ENCODE measurements at regions not wholly inside any gene's neighbourhood (a gene's known extent, or its start where the extent isn't known, plus 50 kb on each side); places are given as distances from the start of the nearest gene placed in this dataset.
"Not testable (repeated sequence)": the region's sequence is repeated elsewhere in the genome, so short reads cannot be mapped to it uniquely, and the experiment has no call there.

DNA sequence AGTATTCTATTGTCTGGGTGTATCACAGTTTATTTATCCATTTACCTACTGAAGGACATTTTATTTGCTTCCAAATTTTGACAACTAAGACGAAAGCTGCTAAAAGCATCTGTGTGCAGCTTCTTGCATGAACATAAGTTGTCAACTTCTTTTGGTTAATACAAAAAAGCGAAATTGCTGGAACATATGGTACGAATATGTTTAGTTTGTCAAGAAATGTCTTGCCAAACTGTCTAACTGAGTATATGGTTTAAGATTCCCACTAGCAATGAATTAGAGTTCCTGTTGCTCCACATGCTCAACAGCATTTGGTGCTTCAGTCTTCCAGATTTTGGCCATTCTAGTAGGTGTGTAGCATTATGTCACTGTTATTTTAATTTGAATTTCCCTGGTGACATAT lies 372.3 kb upstream of the NRXN1 start:
- no peak for DNase-seq

DNA sequence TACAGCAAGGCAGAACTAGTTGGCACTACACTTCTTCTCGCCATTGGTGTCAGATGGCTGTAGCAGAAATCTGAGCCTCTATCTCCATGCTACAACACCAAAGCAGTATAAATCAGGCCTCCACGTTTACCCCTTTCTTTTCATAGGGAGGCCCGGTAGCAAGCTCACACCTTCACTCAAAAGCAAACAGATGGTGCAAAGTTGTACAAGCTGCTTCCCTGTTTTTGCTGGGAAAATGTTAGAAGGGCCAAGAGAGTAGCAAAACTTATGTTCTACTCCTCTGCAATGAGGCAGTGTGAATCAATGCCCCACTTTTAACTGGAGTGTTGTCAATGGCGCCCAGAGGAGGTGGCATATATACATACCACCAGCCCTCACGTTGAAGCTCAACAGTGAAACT lies 369.6 kb upstream of the NRXN1 start:
- DNase-seq, result no peak

DNA sequence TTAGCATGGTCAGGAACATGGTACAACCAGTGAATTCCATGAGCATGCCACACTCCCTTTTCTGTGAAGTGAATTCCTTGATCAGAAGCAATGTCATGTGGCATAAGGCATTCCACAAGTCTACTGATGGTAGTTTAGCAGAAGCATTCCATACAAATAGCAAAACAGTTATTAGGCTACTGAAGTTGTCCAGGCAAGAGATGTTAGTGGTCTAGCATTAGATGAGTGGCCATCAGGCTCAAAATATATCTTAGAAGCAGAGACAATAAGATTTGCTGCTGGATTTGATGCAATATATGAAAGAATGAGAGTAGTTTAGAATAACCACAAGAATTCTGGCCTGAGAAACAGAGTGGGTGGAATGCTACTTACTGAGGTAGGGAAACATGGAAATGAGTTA lies 355.3 kb upstream of the NRXN1 start:
- no peak for DNase-seq

DNA sequence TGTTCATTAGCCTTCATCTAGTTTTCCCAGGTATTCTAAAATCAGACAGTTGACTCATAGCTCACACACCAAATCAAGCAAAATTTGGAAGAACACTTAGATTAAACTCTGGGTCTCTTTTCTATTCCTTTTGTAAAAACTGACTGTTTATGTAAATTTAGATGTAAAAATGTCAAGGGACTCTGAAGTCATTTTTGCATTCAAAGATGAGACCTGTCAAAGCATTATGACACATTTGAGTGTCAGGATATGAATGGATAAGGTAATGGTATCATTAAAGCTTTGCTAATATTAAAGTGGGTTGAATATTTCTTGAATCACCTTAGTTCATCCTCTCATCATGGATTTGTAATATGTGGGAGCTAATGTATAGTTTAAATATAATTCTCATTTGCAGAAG lies 348.1 kb upstream of the NRXN1 start:
- DNase-seq, result no peak

DNA sequence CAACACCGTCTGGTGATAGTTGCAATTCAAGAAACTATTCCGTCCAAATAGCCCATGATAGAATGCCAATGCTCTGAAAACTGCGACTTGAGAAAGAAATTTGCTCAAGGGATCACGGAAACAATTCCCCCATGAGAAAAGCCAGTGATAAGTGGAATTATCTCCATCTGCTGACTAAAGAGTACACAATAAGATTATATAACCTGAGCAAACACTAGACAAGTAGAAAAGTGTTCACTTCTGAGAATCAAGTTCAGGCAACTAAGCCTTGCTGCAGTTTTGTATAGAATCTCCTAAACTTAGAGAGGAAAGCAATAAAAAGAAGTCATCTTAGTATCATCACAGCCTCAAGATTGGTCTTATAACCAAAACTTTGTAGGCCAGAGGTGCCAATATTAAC lies 336.3 kb upstream of the NRXN1 start:
- DNase-seq, result no peak

DNA sequence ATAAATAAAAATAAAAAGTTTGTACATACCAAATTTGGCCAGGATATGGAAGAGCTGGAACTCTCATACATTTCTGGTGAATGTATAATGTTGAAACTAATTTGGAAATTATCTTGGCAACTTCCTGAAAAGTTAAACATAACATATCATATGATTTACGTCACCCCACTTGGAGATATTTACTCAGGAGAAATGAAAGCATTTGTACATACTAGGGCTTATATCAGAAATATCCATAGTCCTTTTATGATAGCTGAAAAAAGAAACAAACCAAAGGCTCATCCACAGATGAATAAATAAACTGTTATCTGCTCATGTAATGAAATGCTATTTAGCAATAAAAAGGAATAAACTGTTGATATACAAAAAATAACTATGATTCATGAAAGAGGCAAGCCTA lies 318.2 kb upstream of the NRXN1 start:
- DNase-seq, result no peak

DNA sequence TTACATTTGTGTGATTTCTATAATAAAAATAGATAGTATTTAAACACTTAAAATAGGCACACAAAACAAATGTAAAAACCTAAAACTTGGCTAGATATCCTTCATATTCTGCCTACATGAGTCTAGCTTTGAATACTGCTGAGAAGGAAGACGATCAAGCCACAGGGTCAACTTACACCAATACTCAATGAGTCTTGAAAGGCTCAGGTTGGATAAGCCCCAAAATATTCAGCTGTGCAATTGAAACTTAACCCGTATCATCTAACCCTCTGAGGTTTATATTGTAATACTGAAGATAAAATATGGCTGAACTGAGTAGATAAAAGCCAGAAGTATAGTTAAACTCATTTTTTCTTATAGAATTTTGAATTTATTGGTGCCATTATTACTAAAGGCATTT lies 313.0 kb upstream of the NRXN1 start:
- DNase-seq, result no peak

DNA sequence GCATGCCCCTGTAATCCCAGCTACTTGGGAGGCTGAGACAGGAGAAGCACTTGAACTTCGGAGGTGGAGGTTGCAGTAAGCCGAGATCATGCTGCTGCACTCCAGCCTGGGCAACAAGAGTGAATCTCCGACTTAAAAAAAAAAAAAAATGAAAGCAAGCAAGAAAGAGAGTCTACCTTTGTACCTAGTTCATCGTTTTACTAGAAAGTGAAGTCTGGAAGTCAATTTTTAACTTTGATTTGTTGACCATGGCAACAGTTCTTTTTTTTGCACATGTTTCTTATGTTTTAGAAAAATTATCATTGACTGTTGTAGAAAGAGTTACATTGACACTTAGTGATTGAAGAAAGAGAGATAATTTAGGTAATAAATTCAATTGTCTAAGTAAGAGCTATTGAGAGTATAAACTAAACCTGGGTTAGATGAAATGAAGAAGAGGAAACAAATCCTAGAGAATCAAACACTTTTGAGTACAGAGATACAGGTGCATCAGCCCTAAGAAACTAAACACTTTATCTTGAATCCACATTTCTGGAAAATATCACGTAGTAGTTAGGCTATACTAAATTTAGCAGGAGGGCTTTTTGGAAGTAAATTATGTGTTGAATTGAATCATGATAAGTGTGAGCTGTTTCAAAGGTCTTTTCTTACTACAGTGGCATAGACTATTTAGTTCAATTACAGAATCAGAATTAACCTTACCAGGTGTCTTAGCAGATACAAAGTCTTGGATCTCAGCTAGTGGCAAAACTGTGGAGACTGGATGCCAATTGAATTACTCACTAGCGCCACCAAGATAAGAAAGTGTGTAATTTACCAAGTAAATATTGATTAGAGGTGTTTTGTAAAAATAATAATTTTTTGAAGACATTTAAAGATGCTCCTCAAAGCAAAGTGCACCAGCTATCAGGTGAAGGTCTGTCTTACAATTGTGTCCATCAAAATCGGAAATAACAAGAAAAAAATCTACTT lies 303.4 kb upstream of the NRXN1 start:
- no peak for DNase-seq

DNA sequence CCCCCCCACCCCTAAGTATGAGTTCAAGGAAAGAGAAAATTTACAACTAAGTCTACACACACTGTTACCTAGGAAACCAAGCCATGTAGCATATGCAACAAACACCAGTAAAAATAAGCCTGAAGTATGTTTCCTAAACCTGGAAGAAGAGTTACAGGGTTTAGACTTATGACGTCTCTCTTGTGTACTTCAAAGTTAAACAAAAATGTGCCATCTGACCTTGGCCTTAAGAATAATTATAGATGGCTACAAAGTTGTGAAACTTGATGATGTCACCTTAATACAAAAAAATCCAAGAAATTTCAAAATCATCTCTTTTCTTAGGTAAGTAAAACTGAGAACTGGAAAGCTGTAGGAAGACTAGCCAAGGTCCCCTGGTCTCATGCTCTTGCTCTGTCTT lies 297.6 kb upstream of the NRXN1 start:
- DNase-seq, result no peak

DNA sequence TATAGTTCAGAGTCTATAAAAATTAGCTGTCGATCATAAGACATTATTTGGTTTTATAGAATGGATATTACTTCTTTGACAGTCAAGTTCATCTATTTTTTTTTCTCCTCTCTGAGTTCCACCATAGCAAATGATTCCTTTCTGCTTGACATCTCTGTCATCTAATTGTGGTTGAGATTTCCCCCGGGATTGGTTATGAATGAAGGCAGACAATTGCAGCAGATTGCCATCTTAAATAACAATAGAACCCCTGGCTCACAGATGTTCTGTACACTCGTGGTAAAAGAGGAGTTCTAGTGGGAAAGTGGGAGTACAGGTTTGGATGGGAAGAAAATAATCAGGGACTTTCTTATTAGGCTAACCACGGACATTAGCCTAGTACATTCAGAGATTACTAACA lies 292.1 kb upstream of the NRXN1 start:
- DNase-seq, result no peak

DNA sequence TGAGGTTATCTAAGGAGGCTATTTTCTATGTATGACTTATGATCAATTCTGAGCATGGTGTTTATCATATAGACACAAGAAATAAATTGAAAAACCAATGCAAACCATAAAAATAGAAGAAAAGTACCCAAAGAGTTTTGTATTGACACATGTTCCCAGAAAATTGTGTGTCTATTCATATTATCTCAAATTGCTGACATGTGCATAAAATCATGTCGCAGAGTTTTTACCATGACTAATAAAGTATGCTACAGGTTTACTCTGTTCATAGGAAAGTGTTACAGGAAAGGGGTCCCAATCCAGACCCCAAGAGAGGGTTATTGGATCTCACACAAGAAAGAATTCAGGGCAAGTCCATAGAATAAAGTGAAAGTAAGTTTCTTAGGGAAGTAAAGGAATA lies 290.7 kb upstream of the NRXN1 start:
- DNase-seq, result no peak

DNA sequence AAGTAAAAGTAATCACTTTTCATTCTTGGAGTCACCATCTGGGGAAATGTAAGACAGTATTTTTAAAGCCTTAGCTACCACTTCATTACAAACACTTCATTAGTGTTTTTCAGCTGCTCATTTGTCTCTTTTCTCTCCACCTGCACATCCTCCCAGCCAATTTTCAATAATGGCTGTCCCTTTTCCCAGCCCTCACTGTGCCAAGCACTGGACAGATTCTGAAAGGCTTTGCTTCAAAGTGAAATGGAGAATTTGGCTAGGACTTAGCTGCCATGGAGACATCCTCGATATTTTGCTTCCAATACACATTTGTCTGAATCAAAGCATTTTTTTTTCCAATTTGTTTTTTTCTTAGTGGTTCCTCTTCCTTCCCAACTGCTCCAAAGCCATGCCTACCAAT lies 272.4 kb upstream of the NRXN1 start:
- DNase-seq, result no peak

DNA sequence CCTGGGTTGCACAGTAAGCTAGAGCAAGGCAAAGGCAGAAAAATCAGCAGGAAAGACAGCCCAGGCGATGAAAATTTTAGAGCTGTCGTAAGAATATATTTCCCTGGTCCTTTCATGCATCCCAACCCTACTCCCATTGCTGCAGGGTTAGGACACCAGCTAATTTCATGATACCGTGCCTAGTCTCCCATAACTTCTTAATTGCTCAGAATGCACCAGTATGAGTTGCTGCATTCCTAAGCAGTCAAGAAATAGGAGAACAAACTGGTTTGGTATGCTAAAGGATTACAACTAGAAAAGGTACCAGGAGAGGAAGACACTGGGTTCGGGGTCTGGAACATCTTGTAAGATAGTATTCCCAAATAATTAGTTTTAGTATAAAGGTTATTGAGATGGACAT lies 269.4 kb upstream of the NRXN1 start:
- DNase-seq, result no peak

DNA sequence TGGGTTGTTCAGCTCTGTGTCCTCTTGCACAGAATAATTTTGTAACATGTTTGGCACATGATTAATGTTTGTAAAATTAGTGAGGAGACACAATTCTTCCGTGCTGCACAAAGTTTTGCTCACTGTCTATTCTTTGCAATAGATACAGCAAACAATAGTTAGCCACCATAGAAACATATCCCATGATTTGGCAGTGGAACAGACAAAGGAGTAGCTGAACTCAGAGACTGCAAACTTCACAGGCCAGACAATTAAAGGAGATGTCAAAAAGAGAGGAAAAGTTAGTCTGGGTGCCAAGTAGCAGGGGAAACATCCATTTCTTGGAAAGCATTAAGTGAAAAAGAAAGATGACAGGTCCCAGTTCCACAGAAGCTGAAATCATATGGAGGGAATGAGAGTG lies 267.4 kb upstream of the NRXN1 start:
- no peak for DNase-seq

DNA sequence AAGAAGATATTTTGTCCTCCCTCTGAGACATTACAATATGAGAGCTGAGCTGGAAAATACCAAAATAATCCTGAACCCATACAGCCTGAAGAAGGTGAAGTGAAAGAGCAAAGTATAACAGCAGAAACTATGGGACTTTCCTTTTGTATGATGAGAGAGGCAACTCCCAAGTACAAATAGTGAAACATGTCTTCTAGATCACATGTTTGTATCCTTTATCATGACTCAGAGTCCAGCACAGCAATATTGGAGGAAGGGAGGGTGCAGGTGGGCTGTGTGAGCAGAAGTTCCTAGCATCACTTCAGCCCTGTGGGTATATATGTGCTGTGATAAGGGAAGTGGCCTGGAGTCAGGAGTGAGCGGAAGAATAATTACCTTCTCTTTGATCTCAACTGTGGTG lies 265.6 kb upstream of the NRXN1 start:
- no peak for DNase-seq

DNA sequence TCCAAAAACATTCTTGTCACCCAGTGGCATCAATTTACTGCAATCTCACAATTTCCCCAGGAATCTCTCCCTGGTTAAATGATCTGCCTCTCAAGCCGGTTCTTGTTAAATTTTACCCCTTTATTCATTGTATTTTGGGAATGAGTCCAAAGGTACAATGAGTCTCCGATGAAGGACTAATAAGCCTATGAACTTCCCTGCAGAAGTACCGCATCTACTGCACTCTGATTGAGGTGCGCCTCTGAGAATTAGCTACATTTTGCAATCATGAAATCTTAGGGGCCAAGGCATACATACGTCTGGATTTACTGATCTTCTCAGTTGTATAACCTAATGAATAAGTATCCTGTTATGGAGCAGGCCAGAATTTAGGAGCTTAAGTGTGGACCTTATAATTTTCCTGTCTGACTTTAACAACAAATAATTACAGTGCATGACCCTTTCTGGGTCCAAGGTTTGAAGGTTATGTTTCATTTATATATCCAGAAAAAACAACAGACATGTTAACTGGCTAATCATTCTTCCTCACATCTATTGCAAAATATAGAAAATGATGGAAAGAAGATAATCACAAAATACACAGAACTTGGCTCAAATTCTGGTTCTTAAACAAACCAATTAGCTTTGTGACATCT lies 261.8 kb upstream of the NRXN1 start:
- DNase-seq, result no peak

DNA sequence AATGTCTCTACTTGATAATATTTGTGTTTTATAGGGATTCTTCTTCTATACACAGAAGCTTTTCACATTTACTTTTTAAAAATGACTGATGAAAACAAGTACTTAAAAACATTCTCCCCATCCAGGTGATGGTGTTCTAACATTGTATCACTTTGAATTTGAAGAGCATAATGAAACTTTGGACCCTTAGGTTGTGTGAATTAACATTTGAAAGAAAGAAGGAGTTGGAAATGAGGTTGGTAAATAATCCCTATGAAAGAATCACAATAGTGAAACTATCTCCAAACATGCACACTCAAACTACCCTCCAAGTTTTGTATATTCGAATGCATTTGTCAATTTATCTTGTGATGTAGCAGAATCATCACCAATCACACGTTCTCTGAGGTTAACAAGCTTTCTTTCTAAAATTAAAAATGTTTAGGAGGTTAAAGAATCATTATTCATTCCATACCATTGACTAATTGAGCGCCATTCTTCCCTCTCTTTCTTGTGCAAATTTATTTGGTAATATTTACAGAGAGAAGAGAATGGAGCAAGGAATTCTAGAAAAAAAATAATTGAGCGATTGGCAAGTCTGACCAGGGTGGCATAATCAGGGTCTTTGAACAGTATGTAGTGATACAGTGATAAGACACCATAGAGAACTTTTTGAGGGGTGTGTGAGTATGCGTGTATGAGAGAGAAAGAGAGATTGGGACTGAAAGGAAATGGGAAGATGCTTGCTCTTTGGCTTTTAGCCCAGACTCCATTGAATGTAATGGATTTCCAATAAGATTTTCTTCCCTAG lies 260.0 kb upstream of the NRXN1 start:
- DNase-seq, result no peak

DNA sequence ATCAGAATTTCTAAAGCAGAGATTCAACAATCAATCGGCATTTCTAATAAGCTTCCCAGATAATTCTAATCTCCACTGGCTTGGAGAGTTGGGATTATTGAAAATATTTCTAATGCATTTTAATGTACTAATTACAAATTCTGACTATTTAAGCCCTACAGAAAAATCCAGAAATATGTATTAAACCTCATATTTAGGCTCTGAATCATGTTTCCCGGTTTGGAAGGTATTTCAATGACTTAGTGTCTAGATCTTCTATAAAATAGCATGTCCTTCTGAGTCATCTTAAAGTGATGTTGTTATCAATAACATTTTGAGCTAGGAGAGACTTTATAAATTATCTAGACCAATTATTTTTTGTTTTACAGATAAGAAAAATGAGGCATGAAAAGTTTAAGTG lies 258.8 kb upstream of the NRXN1 start:
- DNase-seq, result no peak

DNA sequence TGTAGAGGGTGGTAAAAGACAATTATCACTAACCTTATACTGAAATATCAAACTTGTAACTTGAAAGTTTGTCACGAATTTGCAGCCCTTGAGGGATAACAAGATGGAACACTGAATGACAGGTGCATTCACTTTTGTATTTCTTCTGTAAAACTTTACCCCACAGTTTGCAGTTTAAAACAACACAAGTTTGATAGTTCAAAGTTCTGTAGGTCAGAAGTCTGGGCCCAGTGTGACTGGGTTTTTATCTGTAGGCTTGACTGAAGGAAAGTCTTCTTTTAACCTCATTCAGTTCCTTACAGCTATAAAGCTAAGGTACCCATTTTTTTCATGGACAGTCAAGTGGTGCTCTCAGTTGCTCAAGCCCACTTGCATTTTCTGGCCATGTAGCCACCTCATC lies 257.1 kb upstream of the NRXN1 start:
- DNase-seq, result no peak

DNA sequence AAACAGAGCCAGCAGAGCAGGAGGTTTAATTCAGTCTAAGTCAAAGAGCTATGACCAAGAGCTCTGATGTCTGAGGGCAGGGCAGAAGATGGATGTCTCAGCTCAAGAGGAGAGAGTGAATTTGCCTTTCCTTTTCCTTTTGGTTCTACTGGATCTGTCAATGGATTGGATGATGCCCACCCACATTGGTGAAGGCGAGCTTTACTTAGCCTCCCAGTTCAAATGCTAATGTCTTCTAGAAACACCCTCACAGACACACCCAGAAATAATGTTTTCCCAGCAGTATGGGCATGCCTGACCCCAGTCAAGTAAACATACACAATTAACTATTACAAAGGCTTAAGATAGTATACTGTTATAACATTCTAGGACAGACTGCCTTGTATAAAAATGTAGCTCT lies 236.3 kb upstream of the NRXN1 start:
- no peak for DNase-seq

DNA sequence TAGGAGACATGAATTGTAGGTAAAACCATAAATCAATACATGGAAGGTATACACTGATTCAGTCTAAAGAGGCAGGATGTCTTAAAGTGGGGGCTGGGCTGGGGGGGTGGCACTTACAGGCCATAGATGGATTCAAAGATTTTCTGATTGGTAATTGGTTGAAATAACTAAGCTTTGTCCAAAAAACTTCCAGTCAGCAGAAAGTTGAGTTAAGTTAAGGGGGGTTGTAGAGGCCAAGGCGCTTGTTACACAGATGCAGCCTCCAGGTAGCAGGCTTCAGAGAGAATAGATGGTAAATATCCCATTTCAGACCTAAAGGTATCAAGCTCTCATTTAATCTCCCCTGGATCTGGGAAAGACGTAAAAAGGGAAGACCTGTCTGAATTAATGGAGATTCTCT lies 233.6 kb upstream of the NRXN1 start:
- DNase-seq, result no peak

DNA sequence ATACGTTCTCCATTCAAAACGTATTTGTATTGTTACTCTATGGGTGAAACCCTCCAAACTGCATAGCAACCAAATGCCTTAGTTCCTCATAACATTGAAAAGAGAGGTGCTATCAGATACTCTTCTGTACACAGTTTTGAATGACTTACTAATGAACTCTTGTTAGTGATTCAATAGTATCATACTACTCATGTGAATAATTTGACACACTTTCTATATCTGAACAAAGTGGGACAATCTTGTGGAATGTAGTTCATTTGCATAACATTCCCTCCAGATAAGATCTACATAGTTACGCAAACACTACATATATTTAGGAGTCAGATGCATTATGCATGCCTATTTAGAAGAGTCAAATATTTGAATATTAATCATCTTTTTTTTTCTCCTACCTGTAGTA lies 232.0 kb upstream of the NRXN1 start:
- no peak for DNase-seq

DNA sequence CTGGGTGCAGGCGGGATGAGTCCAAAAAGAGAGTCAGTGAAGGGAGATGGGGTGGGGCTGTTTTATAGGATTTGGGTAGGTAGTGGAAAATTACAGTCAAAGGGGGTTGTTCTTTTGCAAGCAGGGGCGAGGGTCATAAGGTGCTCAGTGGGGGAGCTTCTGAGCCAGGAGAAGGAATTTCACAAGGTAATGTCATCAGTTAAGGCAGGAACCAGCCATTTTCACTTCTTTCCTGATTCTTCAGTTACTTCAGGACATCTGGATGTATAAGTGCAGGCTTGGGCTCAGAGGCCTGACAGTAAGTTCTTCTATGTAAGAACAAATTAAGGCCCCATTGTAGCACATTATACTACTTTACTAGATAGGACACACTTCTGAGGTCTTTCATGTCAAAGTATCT lies 231.2 kb upstream of the NRXN1 start:
- not testable (repeated sequence) for DNase-seq

DNA sequence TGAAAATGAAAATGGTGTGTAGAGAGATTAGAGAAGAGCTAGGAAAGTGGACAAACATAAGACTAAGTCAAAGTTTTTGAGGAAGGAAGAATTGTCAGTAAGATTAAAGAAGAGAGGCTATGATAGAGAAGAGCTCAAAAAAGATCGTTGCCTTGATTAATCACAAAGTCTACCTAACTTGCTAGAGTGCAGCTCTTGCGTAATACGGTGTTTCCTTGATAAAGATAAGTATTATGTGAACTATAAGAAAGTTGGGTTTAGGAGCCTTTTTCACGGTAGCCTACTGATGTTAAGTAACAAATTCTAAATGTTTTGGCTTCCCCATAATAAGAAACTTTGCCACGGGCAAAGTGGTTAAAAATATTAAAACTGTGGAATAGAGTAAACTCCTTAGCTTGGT lies 226.4 kb upstream of the NRXN1 start:
- no peak for DNase-seq

All from GDM1 (cell line).